ENCODE measurements at regions not wholly inside any gene's neighbourhood (a gene's known extent, or its start where the extent isn't known, plus 50 kb on each side); places are given as distances from the start of the nearest gene placed in this dataset.

GRCh38 chr6:67706388-67706787, 928.7 kb upstream of the ADGRB3 start:
- Histone ChIP-seq H4K8ac (ENCODE audit: extremely low read depth, insufficient read depth, low read length) (no peak overlapping the region), H4K20me1 (replicated peaks in 1 of 2; ENCODE audit: control insufficient read depth in 1 of 2, insufficient read depth in 2 of 2, low read length in 2 of 2) (no peaks in the 10 kb centered on the region), H3K23ac (ENCODE audit: insufficient read length) (no peak overlapping the region), H3K14ac (ENCODE audit: insufficient read length) (no peak overlapping the region), H2BK20ac (ENCODE audit: low read length) (no peak overlapping the region), H3K27me3 (replicated peaks in 1 of 4; ENCODE audit: control insufficient read depth in 3 of 4, extremely low read depth in 1 of 4, insufficient read depth in 3 of 4, low read length in 3 of 4) (no peaks in the 10 kb centered on the region), H2BK12ac (ENCODE audit: low read depth, low read length) (no peak overlapping the region), H3K9ac (replicated peaks in 1 of 4; ENCODE audit: extremely low read depth in 1 of 4, low read depth in 3 of 4, low read length in 3 of 4) (no peak overlapping the region), H3K4me3 (ENCODE audit: extremely low read depth in 1 of 4, insufficient read depth in 2 of 4, low read depth in 3 of 4, low read length in 4 of 4) (no peak overlapping the region), H2BK120ac (replicated peaks; ENCODE audit: low read depth, low read length) (no peak overlapping the region), H3K36me3 (ENCODE audit: control insufficient read depth in 2 of 4, insufficient read depth in 4 of 4, low read length in 3 of 4) (no peaks in the 10 kb centered on the region), H2AFZ (ENCODE audit: low read length) (no peak overlapping the region), H2BK15ac (ENCODE audit: low read length) (no peak overlapping the region), H3K79me1 (ENCODE audit: low read depth, low read length) (no peaks in the 10 kb centered on the region), H4K5ac (ENCODE audit: insufficient read length, low read depth, low read length) (no peak overlapping the region), H2AK5ac (ENCODE audit: low read depth, low read length) (no peak overlapping the region), H3K18ac (ENCODE audit: extremely low read depth, low read length) (no peak overlapping the region), H3K23me2 (ENCODE audit: low read depth, low read length) (no peaks in the 10 kb centered on the region), H2BK5ac (ENCODE audit: low read depth, low read length) (no peak overlapping the region), H3K9me3 (ENCODE audit: insufficient read depth in 2 of 2, low read depth in 1 of 2, low read length in 1 of 2) (peaks cover 0 to 6% of the 10 kb centered on the region in 2 experiments; a peak in 2 of 4 replicates), H3K4me2 (ENCODE audit: insufficient read depth in 1 of 2, low read depth in 2 of 2, low read length in 2 of 2) (no peak overlapping the region), H3K4me1 (replicated peaks in 1 of 4; ENCODE audit: control insufficient read depth in 3 of 4, insufficient read depth in 4 of 4, low read length in 3 of 4) (no peaks in the 10 kb centered on the region), H3K56ac (replicated peaks; ENCODE audit: insufficient read length, low read depth, low read length) (no peak overlapping the region), H4K91ac (replicated peaks; ENCODE audit: insufficient read length, low read length) (no peak overlapping the region), H3K4ac (replicated peaks; ENCODE audit: insufficient read length, low read depth, low read length) (no peak overlapping the region), H3K27ac (ENCODE audit: low read depth, low read length) (no peak overlapping the region), H3K79me2 (ENCODE audit: control insufficient read depth in 1 of 2, insufficient read depth in 2 of 2, low read length in 2 of 2) (no peaks in the 10 kb centered on the region)
- ChIA-PET POLR2A (ENCODE audit: partially characterized antibody) (no interaction called here), CTCF (ENCODE audit: partially characterized antibody) (interaction anchor here (1.1 kb wide), 2 partner anchors 10 to 31 kb away, joined by 3 to 5 read pairs; no protein-coding TSS in a partner anchor)
- DNase-seq (ENCODE audit: low read depth in 1 of 2, low spot score in 2 of 2) (no peak), FAIRE-seq (no peak)
- WGBS, 2 experiments (ENCODE audit: extremely low coverage in 1 of 2, insufficient coverage in 1 of 2, insufficient read length in 1 of 2, insufficient replicate concordance in 2 of 2, low coverage in 1 of 2, low lambda C conversion rate in 2 of 2, missing lambda C conversion rate in 1 of 2), result 92% methylated on average over 2 of the region's 2 CpGs; no CpG with 5 or more reads in 1 of the 2 experiments
- TF ChIP-seq TAF7 (optimal IDR thresholded peaks at IDR 0.05; ENCODE audit: borderline replicate concordance, low read depth, low read length), result no peak
- TF ChIP-seq CTCF (IDR thresholded peaks at IDR 0.05; ENCODE audit: control extremely low read depth in 1 of 3, insufficient read depth in 1 of 3, low read depth in 1 of 3, low read length in 3 of 3), result no peak
- TF ChIP-seq NRF1 (IDR thresholded peaks at IDR 0.05; ENCODE audit: low read depth, low read length), result no peak
- no peak for TF ChIP-seq POLR2A (IDR thresholded peaks at IDR 0.05; ENCODE audit: control extremely low read depth in 1 of 2, low read depth in 2 of 2, low read length in 2 of 2)
- no peak for TF ChIP-seq RNF2 (IDR thresholded peaks at IDR 0.05; ENCODE audit: borderline replicate concordance, low read depth, low read length, missing control alignments, poor library complexity, severe bottlenecking)
- no peak for TF ChIP-seq BRCA1 (IDR thresholded peaks at IDR 0.05; ENCODE audit: low read depth, low read length)
- no peak for TF ChIP-seq SP2 (IDR thresholded peaks at IDR 0.05; ENCODE audit: low read length)
- TF ChIP-seq SIN3A (conservative IDR thresholded peaks at IDR 0.05 in 1 of 2, IDR thresholded peaks at IDR 0.05 in 1 of 2; ENCODE audit: low read depth in 1 of 2, low read length in 2 of 2), result no peak
- no peak for TF ChIP-seq CREB1 (IDR thresholded peaks at IDR 0.05)
- TF ChIP-seq MAFK (IDR thresholded peaks at IDR 0.05; ENCODE audit: low read depth, low read length), result no peak
- TF ChIP-seq CBX8 (IDR thresholded peaks at IDR 0.05; ENCODE audit: borderline replicate concordance, low read depth, low read length), result no peak
- TF ChIP-seq CHD1 (IDR thresholded peaks at IDR 0.05; ENCODE audit: low read depth, low read length), result no peak
- TF ChIP-seq JUN (IDR thresholded peaks at IDR 0.05; ENCODE audit: low read depth, low read length), result no peak

Measured in H1 (cell line).